GM10266 (cell line): ENCODE measurements at regions not wholly inside any gene's neighbourhood (a gene's known extent, or its start where the extent isn't known, plus 50 kb on each side); places are given as distances from the start of the nearest gene placed in this dataset.

Experiments
- DNase-seq: peaks from one replicate; pipeline ENCODE4 v3.0.0; 2012; ENCODE audit errors: extremely low spot score
- TF ChIP-seq, protein P1 (sequence below): IDR thresholded peaks from 2 replicates; pipeline ENCODE4 v1.5.1; 2012; ENCODE audit warnings: mild to moderate bottlenecking, low read depth; ENCODE audit not compliant: control insufficient read depth, insufficient read depth; ENCODE audit errors: missing control alignments

DNA sequence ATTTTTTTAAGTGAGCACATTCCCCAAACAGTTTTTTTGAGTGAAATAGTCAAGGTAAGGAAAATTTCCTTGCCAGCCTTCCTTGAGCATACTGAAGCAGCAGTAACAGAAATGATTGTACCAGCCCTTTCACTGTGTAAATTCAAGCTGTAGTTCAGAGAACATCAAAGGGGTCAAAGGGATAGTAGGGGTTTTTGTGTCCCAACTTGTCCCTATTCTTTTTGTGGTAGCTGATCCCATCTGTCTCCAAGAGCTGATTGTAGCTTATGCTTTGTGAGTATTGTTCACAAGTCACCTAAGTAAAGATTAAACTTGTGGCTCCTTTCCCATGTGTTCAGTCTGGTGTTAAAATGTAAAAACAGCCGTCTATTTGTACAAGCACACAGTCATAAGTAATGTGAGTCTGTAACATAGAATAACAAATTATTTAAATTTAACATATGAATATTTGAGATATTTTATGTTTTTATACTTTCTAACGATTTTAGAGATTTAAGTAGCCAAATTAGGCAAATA is 185.0 kb downstream of the CENPW start:
- TF ChIP-seq, protein P1, sequence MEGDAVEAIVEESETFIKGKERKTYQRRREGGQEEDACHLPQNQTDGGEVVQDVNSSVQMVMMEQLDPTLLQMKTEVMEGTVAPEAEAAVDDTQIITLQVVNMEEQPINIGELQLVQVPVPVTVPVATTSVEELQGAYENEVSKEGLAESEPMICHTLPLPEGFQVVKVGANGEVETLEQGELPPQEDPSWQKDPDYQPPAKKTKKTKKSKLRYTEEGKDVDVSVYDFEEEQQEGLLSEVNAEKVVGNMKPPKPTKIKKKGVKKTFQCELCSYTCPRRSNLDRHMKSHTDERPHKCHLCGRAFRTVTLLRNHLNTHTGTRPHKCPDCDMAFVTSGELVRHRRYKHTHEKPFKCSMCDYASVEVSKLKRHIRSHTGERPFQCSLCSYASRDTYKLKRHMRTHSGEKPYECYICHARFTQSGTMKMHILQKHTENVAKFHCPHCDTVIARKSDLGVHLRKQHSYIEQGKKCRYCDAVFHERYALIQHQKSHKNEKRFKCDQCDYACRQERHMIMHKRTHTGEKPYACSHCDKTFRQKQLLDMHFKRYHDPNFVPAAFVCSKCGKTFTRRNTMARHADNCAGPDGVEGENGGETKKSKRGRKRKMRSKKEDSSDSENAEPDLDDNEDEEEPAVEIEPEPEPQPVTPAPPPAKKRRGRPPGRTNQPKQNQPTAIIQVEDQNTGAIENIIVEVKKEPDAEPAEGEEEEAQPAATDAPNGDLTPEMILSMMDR, result no peak

DNA sequence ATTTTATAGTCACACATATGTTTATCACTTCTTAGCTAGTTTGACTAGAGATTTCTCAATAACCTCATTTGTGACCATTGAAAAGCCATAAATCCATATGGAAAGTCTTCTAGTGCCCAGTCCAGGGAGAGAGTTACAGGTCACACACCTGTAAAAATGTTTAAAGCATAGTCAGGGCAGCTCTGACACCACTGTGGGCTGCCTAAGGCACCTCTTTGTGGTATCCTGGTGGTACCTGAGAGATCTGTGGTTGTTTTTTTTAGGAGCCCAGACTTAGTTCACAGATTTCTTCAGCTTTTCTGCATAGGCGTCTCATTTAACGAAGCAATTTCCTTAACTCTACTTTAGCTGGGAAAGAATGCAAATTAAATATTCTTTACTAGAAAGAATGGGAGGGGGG is 186.6 kb downstream of the CENPW start:
- TF ChIP-seq, protein P1, result no peak

More for the DNA sequence above, 185.0 kb downstream of the CENPW start:
- no peak for DNase-seq

DNA sequence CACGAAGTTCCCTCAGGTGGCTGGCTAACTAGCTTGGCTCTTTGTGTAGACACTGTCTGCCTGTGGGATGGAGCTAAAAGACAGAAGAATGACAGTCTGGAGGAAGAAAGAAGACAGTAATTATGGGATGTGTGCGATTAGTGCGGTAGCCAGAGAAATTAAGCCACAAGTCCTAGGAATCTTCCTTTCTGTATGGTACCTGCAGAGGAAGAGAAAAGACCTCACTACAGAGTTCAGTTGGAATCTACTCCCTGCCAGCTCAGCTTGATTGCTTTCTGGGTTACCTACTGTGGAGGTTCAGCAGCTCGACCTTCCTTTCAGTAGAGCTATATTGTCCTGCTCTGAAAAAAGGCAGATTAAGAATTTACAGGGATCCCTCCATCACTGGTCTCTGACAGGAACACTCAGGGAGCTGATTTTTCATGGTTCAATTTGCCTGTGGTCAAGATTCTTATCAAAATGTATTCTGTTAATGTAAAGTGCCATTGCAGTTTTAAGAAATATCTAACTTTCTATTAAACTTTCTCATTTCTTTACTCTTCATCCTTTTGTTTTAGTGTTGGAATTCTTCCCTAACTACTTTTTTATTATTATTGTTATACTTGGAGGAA is 187.2 kb downstream of the CENPW start:
- TF ChIP-seq, protein P1, result no peak
- no peak for DNase-seq

More for the DNA sequence above, 186.6 kb downstream of the CENPW start:
- no peak for DNase-seq

DNA sequence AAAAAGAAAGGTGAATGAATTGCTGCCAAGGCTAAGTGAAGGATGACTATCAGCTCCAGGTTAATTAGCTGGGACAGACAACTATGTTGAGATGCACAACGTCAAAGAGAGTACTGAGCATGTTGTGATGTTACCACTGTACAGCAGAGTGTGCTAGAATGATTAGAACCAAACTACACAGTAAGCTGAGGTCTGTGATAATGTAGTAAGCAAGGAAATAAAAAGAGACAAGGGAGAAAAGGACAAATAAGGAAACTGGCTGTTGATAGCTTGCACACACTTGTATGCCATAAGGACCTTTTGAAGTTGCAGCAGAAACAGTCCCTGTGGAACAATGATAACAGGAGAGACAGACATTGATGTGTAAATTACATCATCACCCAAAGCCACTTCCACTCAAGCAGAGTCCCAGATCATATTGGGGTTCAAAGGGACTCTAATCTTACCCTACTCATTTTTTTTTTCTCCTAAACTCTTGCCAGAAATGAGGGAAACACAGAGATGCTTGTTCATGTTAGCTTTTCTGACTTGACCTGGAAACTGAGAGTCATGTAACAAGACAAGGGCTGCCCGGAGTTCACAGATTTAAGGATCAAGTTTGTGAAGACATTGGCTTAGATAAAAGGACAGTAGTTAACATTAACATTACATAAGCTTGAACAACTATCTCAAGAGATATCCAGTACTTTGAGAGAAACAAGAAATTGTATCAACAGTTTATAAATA is 189.9 kb downstream of the CENPW start:
- DNase-seq, result no peak
- TF ChIP-seq, protein P1, result no peak

DNA sequence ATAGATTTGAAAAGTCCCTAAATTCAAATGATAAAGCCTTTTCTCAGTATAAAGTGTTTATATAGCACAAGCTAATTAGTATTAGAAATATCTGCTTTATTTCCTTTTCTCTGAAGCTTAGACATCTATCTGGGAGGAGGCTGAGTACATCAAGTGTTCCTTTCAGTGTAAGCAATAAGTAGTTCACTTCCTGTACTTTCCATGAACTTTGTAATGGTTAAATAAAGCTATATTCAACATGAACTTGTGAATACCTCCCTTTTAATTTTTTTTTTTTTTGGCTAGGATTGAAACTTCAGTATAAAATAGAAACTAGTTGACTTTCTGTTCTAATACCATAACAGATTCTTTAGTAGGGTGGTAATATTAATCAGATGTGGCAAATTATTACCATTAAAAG is 190.9 kb downstream of the CENPW start:
- TF ChIP-seq, protein P1, result no peak
- no peak for DNase-seq

DNA sequence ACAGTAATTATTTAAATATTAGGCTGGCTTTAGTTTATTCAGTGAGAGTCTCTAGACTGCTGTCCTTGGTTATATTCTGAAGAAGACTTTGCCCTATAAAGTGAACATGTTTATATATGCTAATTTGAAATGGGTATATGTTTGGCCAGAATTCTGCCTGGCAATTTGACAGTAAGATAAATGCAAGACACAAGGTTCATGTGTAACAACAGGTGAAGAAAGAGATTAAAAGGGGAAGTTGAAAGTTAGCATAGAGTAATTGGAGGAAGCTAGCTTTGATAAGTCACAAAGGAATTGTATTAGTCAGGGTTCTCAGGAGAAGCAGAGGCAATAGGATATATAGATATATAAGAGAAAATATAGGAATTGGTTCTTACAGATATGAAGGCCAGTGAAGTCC is 191.4 kb downstream of the CENPW start:
- TF ChIP-seq, protein P1, result no peak
- DNase-seq, result no peak

DNA sequence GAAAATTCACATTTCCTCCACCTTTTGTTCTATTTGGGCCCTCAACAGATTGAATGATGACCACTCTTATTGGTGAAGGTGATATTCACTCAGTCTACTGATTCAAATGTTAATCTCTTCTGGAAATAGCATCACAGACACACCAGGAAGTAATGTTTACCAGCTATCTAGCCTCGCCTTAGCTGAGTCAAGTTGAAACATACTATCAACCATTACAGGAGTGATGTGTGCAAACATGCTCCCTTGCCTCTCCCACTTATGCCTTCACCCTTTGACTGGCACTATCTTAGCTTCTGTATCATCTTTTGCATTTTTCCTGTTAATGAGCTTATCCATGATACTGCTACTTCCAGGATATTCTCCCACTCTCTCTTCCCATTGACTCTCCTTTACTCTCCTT is 191.9 kb downstream of the CENPW start:
- TF ChIP-seq, protein P1, result no peak
- DNase-seq, result no peak
